IMR-90 (cell line): ENCODE measurements at regions not wholly inside any gene's neighbourhood (a gene's known extent, or its start where the extent isn't known, plus 50 kb on each side); places are given as distances from the start of the nearest gene placed in this dataset.

ENCODE experiments used
- ATAC-seq: fragments of 200-7000 bp; cut with Tn5 transposase; 2 replicates; pipeline ENCODE4 v1.9.1; 2020; ENCODE audit warnings: low read depth, mild to moderate bottlenecking, moderate library complexity
- BruUV-seq: library from RNA; stranded (reverse); fragments of 400-500 nt; replicated peaks from 2 replicates; lab custom pipeline; 2021; lab: Mats Ljungman, UMichigan
- CTCF ChIA-PET: fragments of 300-600 bp; formaldehyde crosslinking; extraction: SDS; loops from one replicate; lab custom pipeline; 2021; ENCODE audit warnings: antibody characterized with exemption; lab: Yijun Ruan, JAX
- POLR2A ChIA-PET: fragments of 300-600 bp; sonication (Branson Sonifier 250); formaldehyde crosslinking; loops from one replicate; lab custom pipeline; 2022; ENCODE audit warnings: antibody characterized with exemption; ENCODE audit not compliant: unreplicated experiment; lab: Charles Lee
- DNase-seq: peaks from one replicate; pipeline ENCODE4 v3.0.0; 2013
- H2AFZ ChIP-seq: replicated peaks from 2 replicates; pipeline ENCODE3; 2013; ENCODE audit warnings: low read length, mild to moderate bottlenecking; ENCODE audit not compliant: poor library complexity
- H2AK5ac ChIP-seq: 2 replicates; pipeline ENCODE4 v1.6.1; 2013; ENCODE audit warnings: low read depth, low read length, inconsistent platforms
- H2AK9ac ChIP-seq: replicated peaks from 2 replicates; pipeline ENCODE3; 2013; ENCODE audit warnings: mild to moderate bottlenecking, low read depth, low read length, moderate library complexity; ENCODE audit not compliant: poor library complexity
- H2BK120ac ChIP-seq: 2 replicates; pipeline ENCODE4 v1.6.1; 2013; ENCODE audit warnings: low read depth, low read length, inconsistent platforms
- H2BK15ac ChIP-seq: 3 replicates; pipeline ENCODE4 v1.6.1; 2013; ENCODE audit warnings: low read depth, low read length, inconsistent platforms
- H2BK20ac ChIP-seq: 2 replicates; pipeline ENCODE4 v1.6.1; 2013; ENCODE audit warnings: low read depth, mild to moderate bottlenecking, inconsistent platforms, low read length, moderate library complexity
- H2BK5ac ChIP-seq: 2 replicates; pipeline ENCODE4 v1.6.1; 2013; ENCODE audit warnings: mild to moderate bottlenecking, low read depth, low read length, inconsistent platforms; ENCODE audit not compliant: poor library complexity, severe bottlenecking
- H3K14ac ChIP-seq: replicated peaks from 2 replicates; pipeline ENCODE4 v1.6.1; 2013; ENCODE audit warnings: low read depth, low read length, inconsistent platforms
- H3K18ac ChIP-seq: 2 replicates; pipeline ENCODE4 v1.6.1; 2013; ENCODE audit warnings: low read depth, low read length, control low read depth
- H3K23ac ChIP-seq: 2 replicates; pipeline ENCODE4 v1.6.1; 2013; ENCODE audit warnings: low read depth, low read length, inconsistent platforms
- H3K27ac ChIP-seq: 2 replicates; pipeline ENCODE4 v1.5.1; 2013; ENCODE audit warnings: mild to moderate bottlenecking, control low read depth, low read length; ENCODE audit not compliant: insufficient read depth
- H3K27me3 ChIP-seq: 2 replicates; pipeline ENCODE4 v1.6.1; 2013; ENCODE audit warnings: low read length; ENCODE audit not compliant: control insufficient read depth, insufficient read depth
- H3K36me3 ChIP-seq: 2 replicates; pipeline ENCODE4 v1.6.1; 2013; ENCODE audit warnings: low read length, mixed read lengths; ENCODE audit not compliant: control insufficient read depth, insufficient read depth
- H3K4ac ChIP-seq: 2 replicates; pipeline ENCODE4 v1.6.1; 2013; ENCODE audit warnings: low read depth, low read length, inconsistent platforms
- H3K4me1 ChIP-seq: 2 replicates; pipeline ENCODE4 v1.6.1; 2013; ENCODE audit warnings: low read length, mixed read lengths; ENCODE audit not compliant: control insufficient read depth, insufficient read depth
- H3K4me2 ChIP-seq: 2 replicates; pipeline ENCODE4 v1.6.1; 2013; ENCODE audit warnings: low read depth, mild to moderate bottlenecking, control low read depth, low read length, moderate library complexity
- H3K4me3 ChIP-seq: 2 replicates; pipeline ENCODE4 v1.5.1; 2013; ENCODE audit warnings: low read depth, mild to moderate bottlenecking, control low read depth, low read length, moderate library complexity; ENCODE audit not compliant: insufficient read depth
- H3K56ac ChIP-seq: 2 replicates; pipeline ENCODE4 v1.6.1; 2013; ENCODE audit warnings: low read length, inconsistent platforms; ENCODE audit not compliant: insufficient read depth; ENCODE audit errors: extremely low read depth
- H3K79me1 ChIP-seq, 2 experiments: 2 replicates each; pipeline ENCODE4 v1.6.1; 2013; ENCODE audit warnings: low read length in 2 of 2, inconsistent platforms in 1 of 2, low read depth in 1 of 2
- H3K9ac ChIP-seq: 2 replicates; pipeline ENCODE4 v1.6.1; 2013; ENCODE audit warnings: low read depth, low read length, control low read depth
- H3K9me1 ChIP-seq: 2 replicates; pipeline ENCODE4 v1.6.1; 2013; ENCODE audit warnings: low read length, inconsistent platforms; ENCODE audit not compliant: insufficient read depth
- H3K9me3 ChIP-seq: 2 replicates; pipeline ENCODE4 v1.6.1; 2013; ENCODE audit warnings: low read length; ENCODE audit not compliant: control insufficient read depth, insufficient read depth
- H4K20me1 ChIP-seq: 2 replicates; pipeline ENCODE4 v1.6.1; 2013; ENCODE audit warnings: low read length, inconsistent platforms; ENCODE audit not compliant: insufficient read depth
- H4K5ac ChIP-seq: 2 replicates; pipeline ENCODE4 v1.6.1; 2013; ENCODE audit warnings: mild to moderate bottlenecking, low read depth, low read length, control low read depth
- H4K8ac ChIP-seq, 2 experiments: 2 replicates each; pipeline ENCODE4 v1.6.1; 2013; ENCODE audit warnings: low read depth in 2 of 2, low read length in 2 of 2, control low read depth in 1 of 2, inconsistent platforms in 1 of 2
- H4K91ac ChIP-seq: 2 replicates; pipeline ENCODE4 v1.6.1; 2013; ENCODE audit warnings: low read depth, low read length, inconsistent platforms; ENCODE audit not compliant: insufficient read depth
- BHLHE40 ChIP-seq: fragments of 150-350 bp; IDR thresholded peaks from 2 replicates; pipeline ENCODE4 v1.6.1; 2016; ENCODE audit warnings: mild to moderate bottlenecking, low read depth, low read length
- CEBPB ChIP-seq: IDR thresholded peaks from 2 replicates; pipeline ENCODE4 v1.6.1; 2012; ENCODE audit warnings: low read depth, low read length, improper control_type of control experiment
- CHD1 ChIP-seq: IDR thresholded peaks from 2 replicates; pipeline ENCODE4 v1.6.1; 2012; ENCODE audit warnings: low read depth, low read length, improper control_type of control experiment
- FOS ChIP-seq: fragments of 150-350 bp; IDR thresholded peaks from 2 replicates; pipeline ENCODE4 v1.6.1; 2016; ENCODE audit warnings: low read depth, low read length
- MAFK ChIP-seq: IDR thresholded peaks from 2 replicates; pipeline ENCODE4 v1.6.1; 2012; ENCODE audit warnings: low read depth, low read length, improper control_type of control experiment
- MAZ ChIP-seq: IDR thresholded peaks from 2 replicates; pipeline ENCODE4 v1.6.1; 2012; ENCODE audit warnings: low read depth, mild to moderate bottlenecking, low read length, improper control_type of control experiment, moderate library complexity, borderline replicate concordance
- MXI1 ChIP-seq: IDR thresholded peaks from 2 replicates; pipeline ENCODE4 v1.6.1; 2012; ENCODE audit warnings: low read depth, mild to moderate bottlenecking, low read length, moderate library complexity, borderline replicate concordance
- POLR2A ChIP-seq: IDR thresholded peaks from 2 replicates; pipeline ENCODE4 v1.6.1; 2012; ENCODE audit warnings: mild to moderate bottlenecking, low read depth, low read length
- RAD21 ChIP-seq: IDR thresholded peaks from 2 replicates; pipeline ENCODE4 v1.6.1; 2012; ENCODE audit warnings: low read length, improper control_type of control experiment
- SMC3 ChIP-seq: fragments of 150-350 bp; IDR thresholded peaks from 2 replicates; pipeline ENCODE4 v1.6.1; 2016; ENCODE audit warnings: low read depth, mild to moderate bottlenecking, antibody characterized with exemption, low read length, moderate library complexity
- WGBS, 2 experiments: methylation state at CpG; one replicate each; pipeline versions ENCODE4 v1.1.5 to v1.1.7; 2013; ENCODE audit warnings: missing lambda C conversion rate in 2 of 2; ENCODE audit not compliant: insufficient read length in 1 of 2; ENCODE audit errors: extremely low coverage in 2 of 2; 5-methylcytosine and 5-hydroxymethylcytosine counted together
- dilution Hi-C: fragments of 300-500 bp; cut with HindIII; formaldehyde crosslinking; loops from one replicate; pipeline ENCODE4 v1.14.3; 2018; ENCODE audit warnings: low sequenced_read_pairs; ENCODE audit not compliant: unreplicated experiment
- in situ Hi-C: fragments of 300-500 bp; cut with MboI; formaldehyde crosslinking; loops from 3 replicates; pipeline ENCODE4 v1.14.3; 2019; ENCODE audit warnings: low sequenced_read_pairs, inconsistent platforms, mixed read lengths
- intact Hi-C: fragments of 100-400 bp; cut with micrococcal nuclease; formaldehyde crosslinking; loops from 2 replicates; pipeline ENCODE4 v1.10.0; 2022
- TF ChIP-seq, protein P1 (sequence below): conservative IDR thresholded peaks from 2 replicates; pipeline ENCODE4 v1.5.1; 2012; ENCODE audit warnings: mild to moderate bottlenecking, low read depth, low read length, improper control_type of control experiment
- TF ChIP-seq, protein P2 (sequence below): fragments of 150-350 bp; IDR thresholded peaks from 2 replicates; pipeline ENCODE4 v1.6.1; 2016; ENCODE audit warnings: low read depth, mild to moderate bottlenecking, low read length, moderate library complexity, borderline replicate concordance
- TF ChIP-seq, protein P3 (sequence below): fragments of 150-350 bp; IDR thresholded peaks from 2 replicates; pipeline ENCODE4 v1.6.1; 2017; ENCODE audit warnings: mild to moderate bottlenecking, antibody characterized with exemption, low read length, low read depth

- no peaks in the 10 kb centered on the region for H4K20me1 ChIP-seq
- H3K4ac ChIP-seq = no peak overlapping the region
- dilution Hi-C loops (no loop called here), intact Hi-C loops (no loop called here), in situ Hi-C loops (no loop called here)
- no TSS peak for BruUV-seq
- no peak overlapping the region for H2AFZ ChIP-seq
- no peak overlapping the region for H2BK5ac ChIP-seq
- no peak overlapping the region for H2BK20ac ChIP-seq
- no peak overlapping the region for H4K91ac ChIP-seq
- no peak overlapping the region for H3K18ac ChIP-seq
- 73% methylated on average over 7 of the region's 9 CpGs; no CpG with 5 or more reads in 1 of the 2 experiments for WGBS, 2 experiments
- no peak overlapping the region for H3K4me2 ChIP-seq
- no peak overlapping the region for H3K4me3 ChIP-seq
- no peak overlapping the region for H3K14ac ChIP-seq
- H3K9me1 ChIP-seq = no peaks in the 10 kb centered on the region
- no peak overlapping the region for H3K56ac ChIP-seq
- no peak overlapping the region for H2AK9ac ChIP-seq
- no peak overlapping the region for H4K8ac ChIP-seq
- H3K4me1 ChIP-seq = no peaks in the 10 kb centered on the region
- H3K27me3 ChIP-seq = no peaks in the 10 kb centered on the region
- H2AK5ac ChIP-seq = no peak overlapping the region
- no peak overlapping the region for H3K9ac ChIP-seq
- no peak for DNase-seq
- H3K79me1 ChIP-seq = no peaks in the 10 kb centered on the region
- H2BK120ac ChIP-seq = no peak overlapping the region
- no peaks in the 10 kb centered on the region for H3K9me3 ChIP-seq
- no peak overlapping the region for H4K5ac ChIP-seq
- no peak overlapping the region for H3K23ac ChIP-seq
- no peak for TF ChIP-seq POLR2A
- no peak for TF ChIP-seq SMC3
- TF ChIP-seq, protein P1, sequence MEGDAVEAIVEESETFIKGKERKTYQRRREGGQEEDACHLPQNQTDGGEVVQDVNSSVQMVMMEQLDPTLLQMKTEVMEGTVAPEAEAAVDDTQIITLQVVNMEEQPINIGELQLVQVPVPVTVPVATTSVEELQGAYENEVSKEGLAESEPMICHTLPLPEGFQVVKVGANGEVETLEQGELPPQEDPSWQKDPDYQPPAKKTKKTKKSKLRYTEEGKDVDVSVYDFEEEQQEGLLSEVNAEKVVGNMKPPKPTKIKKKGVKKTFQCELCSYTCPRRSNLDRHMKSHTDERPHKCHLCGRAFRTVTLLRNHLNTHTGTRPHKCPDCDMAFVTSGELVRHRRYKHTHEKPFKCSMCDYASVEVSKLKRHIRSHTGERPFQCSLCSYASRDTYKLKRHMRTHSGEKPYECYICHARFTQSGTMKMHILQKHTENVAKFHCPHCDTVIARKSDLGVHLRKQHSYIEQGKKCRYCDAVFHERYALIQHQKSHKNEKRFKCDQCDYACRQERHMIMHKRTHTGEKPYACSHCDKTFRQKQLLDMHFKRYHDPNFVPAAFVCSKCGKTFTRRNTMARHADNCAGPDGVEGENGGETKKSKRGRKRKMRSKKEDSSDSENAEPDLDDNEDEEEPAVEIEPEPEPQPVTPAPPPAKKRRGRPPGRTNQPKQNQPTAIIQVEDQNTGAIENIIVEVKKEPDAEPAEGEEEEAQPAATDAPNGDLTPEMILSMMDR = no peak
- no peak for TF ChIP-seq CEBPB
- no peak for TF ChIP-seq BHLHE40
- TF ChIP-seq, protein P2, sequence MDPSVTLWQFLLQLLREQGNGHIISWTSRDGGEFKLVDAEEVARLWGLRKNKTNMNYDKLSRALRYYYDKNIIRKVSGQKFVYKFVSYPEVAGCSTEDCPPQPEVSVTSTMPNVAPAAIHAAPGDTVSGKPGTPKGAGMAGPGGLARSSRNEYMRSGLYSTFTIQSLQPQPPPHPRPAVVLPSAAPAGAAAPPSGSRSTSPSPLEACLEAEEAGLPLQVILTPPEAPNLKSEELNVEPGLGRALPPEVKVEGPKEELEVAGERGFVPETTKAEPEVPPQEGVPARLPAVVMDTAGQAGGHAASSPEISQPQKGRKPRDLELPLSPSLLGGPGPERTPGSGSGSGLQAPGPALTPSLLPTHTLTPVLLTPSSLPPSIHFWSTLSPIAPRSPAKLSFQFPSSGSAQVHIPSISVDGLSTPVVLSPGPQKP = no peak
- no peak for TF ChIP-seq CHD1
- no peak for TF ChIP-seq MAZ
- no peak for TF ChIP-seq MXI1
- no peak for TF ChIP-seq MAFK
- no peak for TF ChIP-seq FOS
- TF ChIP-seq, protein P3, sequence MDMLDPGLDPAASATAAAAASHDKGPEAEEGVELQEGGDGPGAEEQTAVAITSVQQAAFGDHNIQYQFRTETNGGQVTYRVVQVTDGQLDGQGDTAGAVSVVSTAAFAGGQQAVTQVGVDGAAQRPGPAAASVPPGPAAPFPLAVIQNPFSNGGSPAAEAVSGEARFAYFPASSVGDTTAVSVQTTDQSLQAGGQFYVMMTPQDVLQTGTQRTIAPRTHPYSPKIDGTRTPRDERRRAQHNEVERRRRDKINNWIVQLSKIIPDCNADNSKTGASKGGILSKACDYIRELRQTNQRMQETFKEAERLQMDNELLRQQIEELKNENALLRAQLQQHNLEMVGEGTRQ = no peak
- no peak for TF ChIP-seq RAD21
- no peaks in the 10 kb centered on the region for H3K36me3 ChIP-seq
- H3K27ac ChIP-seq = no peak overlapping the region
- ChIA-PET CTCF (interaction anchor here (0.7 kb wide), 1 partner anchor 974 kb away, joined by 4 read pairs; no protein-coding TSS in a partner anchor), POLR2A (no interaction called here)
- H2BK15ac ChIP-seq = no peak overlapping the region
- ATAC-seq = no peak
These were observed 83.3 kb upstream of the PAQR3 start for GRCh38 chr4:79022529-79022928.
